ENCODE measurements at regions not wholly inside any gene's neighbourhood (a gene's known extent, or its start where the extent isn't known, plus 50 kb on each side); places are given as distances from the start of the nearest gene placed in this dataset.

DNA sequence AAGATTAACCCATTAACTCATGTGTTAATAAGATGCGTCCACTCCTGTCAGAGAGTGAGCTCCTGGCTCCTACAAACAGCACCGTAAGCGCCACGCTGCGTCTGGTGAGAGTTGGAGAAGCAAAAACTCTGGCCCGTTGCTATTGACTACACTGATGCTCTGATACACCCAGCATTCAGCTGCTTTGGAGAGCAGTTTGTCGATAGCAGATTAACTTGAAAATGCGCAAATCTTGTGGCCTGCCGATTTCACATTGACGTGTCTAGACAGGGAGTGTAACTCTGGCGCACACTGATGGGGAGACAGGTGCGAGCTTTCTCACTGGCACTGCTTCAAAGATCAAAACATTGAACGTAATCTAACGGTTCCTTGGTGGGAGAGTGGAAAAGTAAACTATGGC is 151.7 kb upstream of the RPS6KA2 start:
- Histone ChIP-seq H3K9me3 (no peaks in the 10 kb centered on the region), H3K4me1 (no peaks in the 10 kb centered on the region), H3K27me3 (ENCODE audit: low read depth) (no peaks in the 10 kb centered on the region), H3K4me3 (no peak overlapping the region), H3K36me3 (no peaks in the 10 kb centered on the region), H3K27ac (no peak overlapping the region)
- intact Hi-C loops (cut with DNase I) = no loop called here
- TF ChIP-seq CTCF (IDR thresholded peaks at IDR 0.05) = no peak
- no peak for ATAC-seq
- DNase-seq = no peak

GRCh38 chr6:166778046-166778445 is 151.0 kb upstream of the RPS6KA2 start:
- intact Hi-C loops (cut with DNase I) = no loop called here
- no peak overlapping the region for H3K4me3 ChIP-seq

DNA sequence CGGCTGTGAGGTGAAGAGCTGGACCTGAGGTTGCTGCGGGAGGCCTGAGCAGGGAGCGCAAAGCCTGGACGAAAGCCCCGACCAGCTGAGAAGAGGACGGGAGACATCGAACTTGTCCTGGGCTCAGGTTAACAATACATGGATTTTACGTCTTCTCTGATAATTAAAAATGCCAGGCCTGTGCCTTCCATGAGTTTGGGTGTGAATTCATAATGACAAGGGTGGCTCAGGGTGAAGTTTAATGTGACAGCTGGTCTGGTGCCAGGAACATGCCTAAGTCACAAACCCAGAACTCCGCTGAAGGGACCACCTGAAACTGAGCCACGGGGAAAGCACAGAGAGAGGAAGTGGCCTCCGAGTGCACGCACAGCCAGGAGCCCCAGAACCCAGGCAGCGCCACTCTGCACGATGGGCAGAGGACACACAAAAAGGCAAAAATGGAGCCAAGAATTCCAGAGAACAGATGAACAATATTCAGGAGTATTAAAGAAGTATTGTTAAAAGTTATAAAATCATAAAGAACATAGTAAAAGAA is 150.1 kb upstream of the RPS6KA2 start:
- DNase-seq (no peak), ATAC-seq (no peak)
- no peak for TF ChIP-seq CTCF (IDR thresholded peaks at IDR 0.05)
- Histone ChIP-seq H3K9me3 (no peaks in the 10 kb centered on the region), H3K27me3 (ENCODE audit: low read depth) (no peaks in the 10 kb centered on the region), H3K4me3 (no peak overlapping the region), H3K4me1 (no peaks in the 10 kb centered on the region), H3K27ac (no peak overlapping the region), H3K36me3 (no peaks in the 10 kb centered on the region)
- intact Hi-C loops (cut with DNase I) = no loop called here

More at GRCh38 chr6:166778046-166778445, 151.0 kb upstream of the RPS6KA2 start:
- no peak for DNase-seq
- H3K9me3 ChIP-seq = no peaks in the 10 kb centered on the region
- H3K27me3 ChIP-seq (ENCODE audit: low read depth) = no peaks in the 10 kb centered on the region
- ATAC-seq = no peak
- no peak overlapping the region for H3K27ac ChIP-seq
- TF ChIP-seq CTCF (IDR thresholded peaks at IDR 0.05) = no peak
- no peaks in the 10 kb centered on the region for H3K4me1 ChIP-seq
- no peaks in the 10 kb centered on the region for H3K36me3 ChIP-seq

DNA sequence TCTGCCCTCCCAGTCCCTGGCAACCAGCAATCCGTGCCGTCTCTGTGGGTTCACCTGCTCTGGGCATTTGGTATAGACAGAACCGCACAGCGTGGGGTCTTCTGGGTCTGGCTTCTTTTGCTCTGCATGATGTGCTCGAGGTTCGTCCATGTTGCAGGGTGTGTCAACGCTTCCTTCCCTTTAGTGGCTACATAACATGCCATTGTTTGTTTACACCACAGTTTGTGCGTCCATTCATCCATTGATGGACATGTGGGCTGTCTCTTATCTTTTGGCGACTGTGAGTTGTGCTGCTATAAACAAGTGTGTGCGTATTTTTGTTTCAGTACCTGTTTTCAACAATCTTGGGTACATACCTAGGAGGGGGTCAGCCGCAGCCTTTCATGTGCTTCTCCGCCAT is 149.5 kb upstream of the RPS6KA2 start:
- no peaks in the 10 kb centered on the region for H3K27me3 ChIP-seq (ENCODE audit: low read depth)
- intact Hi-C loops (cut with DNase I) = no loop called here
- no peak overlapping the region for H3K27ac ChIP-seq
- no peak overlapping the region for H3K4me3 ChIP-seq
- no peaks in the 10 kb centered on the region for H3K36me3 ChIP-seq
- H3K4me1 ChIP-seq = no peaks in the 10 kb centered on the region
- ATAC-seq = no peak
- no peaks in the 10 kb centered on the region for H3K9me3 ChIP-seq
- DNase-seq = no peak
- no peak for TF ChIP-seq CTCF (IDR thresholded peaks at IDR 0.05)

GRCh38 chr6:166775923-166776220 is 148.8 kb upstream of the RPS6KA2 start:
- no peaks in the 10 kb centered on the region for H3K4me1 ChIP-seq
- no peaks in the 10 kb centered on the region for H3K27me3 ChIP-seq (ENCODE audit: low read depth)
- intact Hi-C loops (cut with DNase I) = no loop called here
- TF ChIP-seq CTCF (IDR thresholded peaks at IDR 0.05) = no peak
- H3K9me3 ChIP-seq = no peaks in the 10 kb centered on the region
- H3K27ac ChIP-seq = no peak overlapping the region
- peak in 1 of 2 donors; percentile 6 for ATAC-seq
- no peak for DNase-seq
- no peaks in the 10 kb centered on the region for H3K36me3 ChIP-seq
- H3K4me3 ChIP-seq = no peak overlapping the region
